OCI-LY1 (cell line): ENCODE measurements at regions not wholly inside any gene's neighbourhood (a gene's known extent, or its start where the extent isn't known, plus 50 kb on each side); places are given as distances from the start of the nearest gene placed in this dataset.

Experiments
- CTCF ChIP-seq: fragments of 200-600 bp; sonication (generic), shearing (Covaris generic); IDR thresholded peaks from 2 replicates; pipeline ENCODE4 v1.5.1; 2017; ENCODE audit warnings: mild to moderate bottlenecking, antibody characterized with exemption, low read length, moderate library complexity, mixed read lengths
- EZH2 ChIP-seq: fragments of 200-600 bp; sonication (generic), shearing (Covaris generic); IDR thresholded peaks from 2 replicates; pipeline ENCODE4 v1.8.0; 2017; ENCODE audit warnings: borderline replicate concordance, mixed run types, mild to moderate bottlenecking, antibody characterized with exemption, low read length, moderate library complexity, mixed read lengths

GRCh38 chr1:30532621-30533020, 190.8 kb downstream of the MATN1 start:
- TF ChIP-seq CTCF (no peak), EZH2 (no peak)
